ENCODE measurements at regions not wholly inside any gene's neighbourhood (a gene's known extent, or its start where the extent isn't known, plus 50 kb on each side); places are given as distances from the start of the nearest gene placed in this dataset.

- Histone ChIP-seq H3K23ac (ENCODE audit: insufficient read length) (no peak overlapping the region), H4K5ac (ENCODE audit: insufficient read length, low read depth, low read length) (no peak overlapping the region), H4K20me1 (replicated peaks in 1 of 2; ENCODE audit: control insufficient read depth in 1 of 2, insufficient read depth in 2 of 2, low read length in 2 of 2) (no peaks in the 10 kb centered on the region), H3K18ac (ENCODE audit: extremely low read depth, low read length) (no peak overlapping the region), H3K4ac (replicated peaks; ENCODE audit: insufficient read length, low read depth, low read length) (no peak overlapping the region), H3K36me3 (ENCODE audit: control insufficient read depth in 2 of 4, insufficient read depth in 4 of 4, low read length in 3 of 4) (no peaks in the 10 kb centered on the region), H2BK12ac (ENCODE audit: low read depth, low read length) (no peak overlapping the region), H4K91ac (replicated peaks; ENCODE audit: insufficient read length, low read length) (no peak overlapping the region), H3K79me1 (ENCODE audit: low read depth, low read length) (no peaks in the 10 kb centered on the region), H3K27me3 (replicated peaks in 1 of 4; ENCODE audit: control insufficient read depth in 3 of 4, extremely low read depth in 1 of 4, insufficient read depth in 3 of 4, low read length in 3 of 4) (no peaks in the 10 kb centered on the region), H3K27ac (ENCODE audit: low read depth, low read length) (no peak overlapping the region), H3K14ac (ENCODE audit: insufficient read length) (no peak overlapping the region), H2BK20ac (ENCODE audit: low read length) (no peak overlapping the region), H2BK15ac (ENCODE audit: low read length) (no peak overlapping the region), H3K4me2 (ENCODE audit: insufficient read depth in 1 of 2, low read depth in 2 of 2, low read length in 2 of 2) (no peak overlapping the region), H2BK5ac (ENCODE audit: low read depth, low read length) (no peak overlapping the region), H3K9me3 (ENCODE audit: insufficient read depth in 2 of 2, low read depth in 1 of 2, low read length in 1 of 2) (0 out of 4 replicates have a peak, but pooled peaks cover 0 to 4% of the 10 kb centered on the region in 2 experiments), H3K79me2 (ENCODE audit: control insufficient read depth in 1 of 2, insufficient read depth in 2 of 2, low read length in 2 of 2) (no peaks in the 10 kb centered on the region), H3K56ac (replicated peaks; ENCODE audit: insufficient read length, low read depth, low read length) (no peak overlapping the region), H2AK5ac (ENCODE audit: low read depth, low read length) (no peak overlapping the region), H2BK120ac (replicated peaks; ENCODE audit: low read depth, low read length) (no peak overlapping the region), H3K4me3 (ENCODE audit: extremely low read depth in 1 of 4, insufficient read depth in 2 of 4, low read depth in 3 of 4, low read length in 4 of 4) (no peak overlapping the region), H4K8ac (ENCODE audit: extremely low read depth, insufficient read depth, low read length) (no peak overlapping the region), H2AFZ (ENCODE audit: low read length) (no peak overlapping the region), H3K9ac (replicated peaks in 1 of 4; ENCODE audit: extremely low read depth in 1 of 4, low read depth in 3 of 4, low read length in 3 of 4) (no peak overlapping the region), H3K4me1 (replicated peaks in 1 of 4; ENCODE audit: control insufficient read depth in 3 of 4, insufficient read depth in 4 of 4, low read length in 3 of 4) (peaks cover 0 to 2% (median 0%) of the 10 kb centered on the region in 4 experiments; a peak in 1 of 7 replicates), H3K23me2 (ENCODE audit: low read depth, low read length) (no peaks in the 10 kb centered on the region)
- DNase-seq (ENCODE audit: low read depth in 1 of 2, low spot score in 2 of 2) (no peak), FAIRE-seq (no peak)
- POLR2A ChIA-PET (ENCODE audit: partially characterized antibody) = no interaction called here
- CTCF ChIA-PET (ENCODE audit: partially characterized antibody) = interaction anchor here (1.5 to 2.4 kb wide), 3 partner anchors 23 to 528 kb away, joined by 4 to 10 read pairs (median 7); no protein-coding TSS in a partner anchor
- WGBS, 2 experiments (ENCODE audit: extremely low coverage in 1 of 2, insufficient coverage in 1 of 2, insufficient read length in 1 of 2, insufficient replicate concordance in 2 of 2, low coverage in 1 of 2, low lambda C conversion rate in 2 of 2, missing lambda C conversion rate in 1 of 2) = 84% methylated on average over 2 of the region's 2 CpGs; no CpG with 5 or more reads in 1 of the 2 experiments
- TF ChIP-seq SP1 (IDR thresholded peaks at IDR 0.05; ENCODE audit: low read depth, low read length) (no peak), POLR2A (IDR thresholded peaks at IDR 0.05; ENCODE audit: control extremely low read depth in 1 of 2, low read depth in 2 of 2, low read length in 2 of 2) (no peak), KDM4A (IDR thresholded peaks at IDR 0.05; ENCODE audit: low read depth, low read length, severe bottlenecking) (no peak), ASH2L (IDR thresholded peaks at IDR 0.05; ENCODE audit: low read length) (no peak), MAX (IDR thresholded peaks at IDR 0.05) (no peak), TCF12 (IDR thresholded peaks at IDR 0.05; ENCODE audit: low read depth, low read length) (no peak), SRF (IDR thresholded peaks at IDR 0.05; ENCODE audit: low read depth, low read length) (no peak), ZNF274 (IDR thresholded peaks at IDR 0.05; ENCODE audit: borderline replicate concordance, extremely low read depth, low read length) (no peak), RFX5 (IDR thresholded peaks at IDR 0.05; ENCODE audit: borderline replicate concordance, low read depth, low read length) (no peak), BACH1 (IDR thresholded peaks at IDR 0.05; ENCODE audit: low read length) (no peak), ATF2 (IDR thresholded peaks at IDR 0.05; ENCODE audit: low read length) (no peak), SUZ12 (IDR thresholded peaks at IDR 0.05; ENCODE audit: low read length) (no peak), CREB1 (IDR thresholded peaks at IDR 0.05) (no peak), JUN (IDR thresholded peaks at IDR 0.05; ENCODE audit: low read depth, low read length) (no peak), PHF8 (conservative IDR thresholded peaks at IDR 0.05; ENCODE audit: low read depth, low read length) (no peak)
Measured at GRCh38 chr11:87398931-87399330, 361.2 kb downstream of the TMEM135 start.
